ENCODE measurements at regions not wholly inside any gene's neighbourhood (a gene's known extent, or its start where the extent isn't known, plus 50 kb on each side); places are given as distances from the start of the nearest gene placed in this dataset.

- ATAC-seq (ENCODE audit: low FRiP score in 2 of 2) (no peak), DNase-seq (no peak)
- Histone ChIP-seq H3K36me3 (no peaks in the 10 kb centered on the region), H3K9me3 (no peaks in the 10 kb centered on the region), H3K27ac (peak overlapping the region in 2 of 4 donors; percentile 12 to 90), H3K4me3 (no peak overlapping the region), H3K4me1 (peaks cover 9 to 50% (median 26%) of the 10 kb centered on the region in 4 donors), H3K27me3 (no peaks in the 10 kb centered on the region)
- WGBS, 2 donors, result 79 to 82% methylated on average over 8 to 9 of the region's 9 CpGs
- TF ChIP-seq CTCF (IDR thresholded peaks at IDR 0.05), result no peak
- TF ChIP-seq POLR2A (IDR thresholded peaks at IDR 0.05), result no peak
- no peak for TF ChIP-seq EP300 (IDR thresholded peaks at IDR 0.05)
- no peak for TF ChIP-seq POLR2AphosphoS5 (IDR thresholded peaks at IDR 0.05)
Observed at GRCh38 chr14:65225299-65226159, 123.2 kb upstream of the MAX start.

- peaks cover 18 to 58% (median 38%) of the 10 kb centered on the region in 4 donors for H3K4me1 ChIP-seq
- H3K27ac ChIP-seq, result peak overlapping the region; percentile 8 to 90 (median 42)
- DNase-seq, result peak in 1 of 2 donors; percentile 27
- H3K36me3 ChIP-seq, result no peaks in the 10 kb centered on the region
- ATAC-seq (ENCODE audit: low FRiP score in 2 of 2), result no peak
- no peak overlapping the region for H3K4me3 ChIP-seq
- no peaks in the 10 kb centered on the region for H3K9me3 ChIP-seq
- H3K27me3 ChIP-seq, result no peaks in the 10 kb centered on the region
- TF ChIP-seq POLR2A (IDR thresholded peaks at IDR 0.05) (peak in 1 of 4 donors; percentile 5), EP300 (IDR thresholded peaks at IDR 0.05) (no peak)
- WGBS, 2 donors, result 47 to 80% methylated on average over 6 to 7 of the region's 7 CpGs
Observed at GRCh38 chr14:65226824-65227604, 124.7 kb upstream of the MAX start.

GRCh38 chr14:65228436-65228835 lies 126.1 kb upstream of the MAX start:
- DNase-seq (no peak), ATAC-seq (ENCODE audit: low FRiP score in 2 of 2) (no peak)
- no peak overlapping the region for H3K4me3 ChIP-seq
- peaks cover 18 to 56% (median 36%) of the 10 kb centered on the region in 4 donors for H3K4me1 ChIP-seq
- H3K36me3 ChIP-seq, result no peaks in the 10 kb centered on the region
- no peak for TF ChIP-seq CTCF (IDR thresholded peaks at IDR 0.05)
- TF ChIP-seq EP300 (IDR thresholded peaks at IDR 0.05), result no peak
- TF ChIP-seq POLR2A (IDR thresholded peaks at IDR 0.05), result no peak
- no peak for TF ChIP-seq POLR2AphosphoS5 (IDR thresholded peaks at IDR 0.05)
- no peaks in the 10 kb centered on the region for H3K9me3 ChIP-seq
- H3K27me3 ChIP-seq, result no peaks in the 10 kb centered on the region
- 81 to 85% methylated on average over 2 of the region's 2 CpGs for WGBS, 2 donors
- peak overlapping the region in 3 of 4 donors; percentile 87 to 90 (median 89) for H3K27ac ChIP-seq

GRCh38 chr14:65228956-65229747 lies 126.8 kb upstream of the MAX start:
- DNase-seq (no peak), ATAC-seq (ENCODE audit: low FRiP score in 2 of 2) (no peak)
- TF ChIP-seq POLR2A (IDR thresholded peaks at IDR 0.05) (no peak), POLR2AphosphoS5 (IDR thresholded peaks at IDR 0.05) (no peak), CTCF (IDR thresholded peaks at IDR 0.05) (no peak), EP300 (IDR thresholded peaks at IDR 0.05) (no peak)
- no peaks in the 10 kb centered on the region for H3K9me3 ChIP-seq
- H3K4me3 ChIP-seq, result peak overlapping the region; percentile 10 to 46 (median 34)
- peak overlapping the region; percentile 82 to 90 (median 88) for H3K27ac ChIP-seq
- WGBS, 2 donors, result 69% methylated on average over 8 of the region's 8 CpGs
- no peaks in the 10 kb centered on the region for H3K27me3 ChIP-seq
- peaks cover 18 to 56% (median 36%) of the 10 kb centered on the region in 4 donors for H3K4me1 ChIP-seq
- no peaks in the 10 kb centered on the region for H3K36me3 ChIP-seq

All from upper lobe of left lung (tissue), 6 donors.